ENCODE measurements at regions not wholly inside any gene's neighbourhood (a gene's known extent, or its start where the extent isn't known, plus 50 kb on each side); places are given as distances from the start of the nearest gene placed in this dataset.

DNA sequence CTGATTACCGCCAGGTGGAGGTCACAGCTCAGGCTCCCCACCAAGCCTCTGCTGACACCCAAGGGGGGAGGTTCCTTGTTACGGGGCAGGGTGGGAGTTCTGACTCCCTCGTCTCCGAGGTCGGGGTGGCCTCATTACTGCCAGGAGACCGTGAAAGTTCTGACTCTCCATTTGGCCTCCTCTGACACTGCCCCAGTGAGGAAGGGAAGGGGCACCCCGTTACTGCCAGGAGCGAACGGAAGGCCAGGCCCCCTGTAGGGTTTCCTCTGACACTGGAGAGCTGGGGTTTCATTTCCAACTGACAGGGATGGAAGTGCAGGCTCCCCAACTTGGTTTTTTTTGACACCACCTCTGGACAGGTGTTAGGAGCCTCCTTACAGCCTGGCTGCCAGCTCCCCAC lies 138.1 kb upstream of the EEPD1 start:
- Histone ChIP-seq H3K36me3 (ENCODE audit: control insufficient read depth in 1 of 2, insufficient read depth in 2 of 2, low read length in 1 of 2) (no peaks in the 10 kb centered on the region), H3K27me3 (ENCODE audit: control insufficient read depth in 1 of 2, insufficient read depth in 2 of 2, low read length in 1 of 2) (no peaks in the 10 kb centered on the region), H3K27ac (ENCODE audit: low read depth in 1 of 2, low read length in 2 of 2) (no peak overlapping the region), H3K4me1 (ENCODE audit: control insufficient read depth in 1 of 2, insufficient read depth in 2 of 2, low read length in 2 of 2) (no peaks in the 10 kb centered on the region), H3K4me3 (ENCODE audit: low read length in 2 of 2) (no peak overlapping the region), H3K9me3 (ENCODE audit: control insufficient read depth, low read length) (no peaks in the 10 kb centered on the region)
- intact Hi-C loops (cut with DNase I), result no loop called here
- ATAC-seq (ENCODE audit: low FRiP score) (no peak), DNase-seq (no peak)
- WGBS, 2 donors, result 93 to 95% methylated on average over 9 of the region's 9 CpGs

DNA sequence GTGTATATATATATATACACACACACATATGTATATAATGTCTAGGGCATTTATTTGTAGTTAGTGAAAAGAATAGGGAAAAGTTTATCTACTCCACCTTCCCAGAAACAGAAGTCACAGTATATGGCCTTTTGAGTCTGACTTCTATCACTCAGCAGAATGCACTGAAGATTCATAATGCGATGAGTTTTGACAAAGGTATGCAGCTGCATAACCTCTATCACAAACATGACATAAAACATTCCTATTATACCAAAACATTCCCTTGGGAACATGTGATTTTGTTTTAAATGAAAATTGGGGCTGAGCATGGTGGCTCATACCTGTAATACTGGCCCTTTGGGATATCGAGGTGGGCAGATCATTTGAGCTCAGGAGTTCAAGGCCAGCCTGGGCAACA lies 137.3 kb upstream of the EEPD1 start:
- no peak overlapping the region for H3K4me3 ChIP-seq (ENCODE audit: low read length in 2 of 2)
- DNase-seq, result no peak
- ATAC-seq (ENCODE audit: low FRiP score), result no peak
- intact Hi-C loops (cut with DNase I), result no loop called here
- no peak overlapping the region for H3K27ac ChIP-seq (ENCODE audit: low read depth in 1 of 2, low read length in 2 of 2)
- no peaks in the 10 kb centered on the region for H3K9me3 ChIP-seq (ENCODE audit: control insufficient read depth, low read length)
- H3K27me3 ChIP-seq (ENCODE audit: control insufficient read depth in 1 of 2, insufficient read depth in 2 of 2, low read length in 1 of 2), result no peaks in the 10 kb centered on the region
- 84 to 92% methylated on average over 2 of the region's 2 CpGs for WGBS, 2 donors
- H3K4me1 ChIP-seq (ENCODE audit: control insufficient read depth in 1 of 2, insufficient read depth in 2 of 2, low read length in 2 of 2), result no peaks in the 10 kb centered on the region
- no peaks in the 10 kb centered on the region for H3K36me3 ChIP-seq (ENCODE audit: control insufficient read depth in 1 of 2, insufficient read depth in 2 of 2, low read length in 1 of 2)

DNA sequence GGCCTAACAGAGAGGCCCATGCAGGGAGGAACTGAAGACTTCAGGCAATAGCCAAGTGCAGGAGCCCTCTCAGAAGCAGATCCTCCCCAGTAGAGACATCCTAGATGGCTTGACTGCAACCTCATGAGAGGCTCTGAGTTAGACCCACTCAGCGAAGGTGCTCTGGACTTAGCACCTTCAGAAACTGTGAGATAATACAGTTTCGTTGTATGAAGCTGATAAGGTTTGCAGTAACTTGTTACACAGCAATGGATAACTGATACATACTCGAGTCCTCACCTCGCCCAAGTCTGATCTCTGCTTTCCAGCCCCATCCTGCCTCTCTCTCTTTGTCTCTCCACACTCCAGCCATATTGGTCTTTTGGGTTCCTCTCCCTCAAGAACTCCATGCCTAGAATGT lies 136.4 kb upstream of the EEPD1 start:
- Histone ChIP-seq H3K9me3 (ENCODE audit: control insufficient read depth, low read length) (no peaks in the 10 kb centered on the region), H3K27ac (ENCODE audit: low read depth in 1 of 2, low read length in 2 of 2) (no peak overlapping the region), H3K27me3 (ENCODE audit: control insufficient read depth in 1 of 2, insufficient read depth in 2 of 2, low read length in 1 of 2) (no peaks in the 10 kb centered on the region), H3K4me3 (ENCODE audit: low read length in 2 of 2) (no peak overlapping the region), H3K4me1 (ENCODE audit: control insufficient read depth in 1 of 2, insufficient read depth in 2 of 2, low read length in 2 of 2) (no peaks in the 10 kb centered on the region), H3K36me3 (ENCODE audit: control insufficient read depth in 1 of 2, insufficient read depth in 2 of 2, low read length in 1 of 2) (no peaks in the 10 kb centered on the region)
- intact Hi-C loops (cut with DNase I), result no loop called here
- WGBS, 2 donors, result 96 to 97% methylated on average over 4 of the region's 4 CpGs
- no peak for ATAC-seq (ENCODE audit: low FRiP score)
- DNase-seq, result no peak

DNA sequence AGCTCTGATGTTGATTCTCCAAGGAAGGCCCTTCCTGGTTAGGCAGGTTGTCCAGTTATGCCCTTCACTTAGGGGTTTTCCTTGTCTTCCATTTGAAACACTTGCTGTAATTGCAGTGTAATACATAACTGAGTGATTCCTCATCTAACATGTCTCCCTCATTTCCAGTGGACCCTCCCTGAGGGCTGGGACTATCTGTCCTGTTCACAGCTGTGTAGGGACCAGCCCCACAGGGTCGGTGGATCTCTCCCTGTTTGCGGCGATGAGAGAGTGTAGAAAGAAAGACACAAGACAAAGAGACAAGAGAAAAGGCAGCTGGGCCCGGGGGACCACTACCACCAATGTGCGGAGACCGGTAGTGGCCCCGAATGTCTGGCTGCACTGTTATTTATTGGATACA lies 135.9 kb upstream of the EEPD1 start:
- Histone ChIP-seq H3K27ac (ENCODE audit: low read depth in 1 of 2, low read length in 2 of 2) (no peak overlapping the region), H3K4me1 (ENCODE audit: control insufficient read depth in 1 of 2, insufficient read depth in 2 of 2, low read length in 2 of 2) (no peaks in the 10 kb centered on the region), H3K27me3 (ENCODE audit: control insufficient read depth in 1 of 2, insufficient read depth in 2 of 2, low read length in 1 of 2) (no peaks in the 10 kb centered on the region), H3K4me3 (ENCODE audit: low read length in 2 of 2) (no peak overlapping the region), H3K36me3 (ENCODE audit: control insufficient read depth in 1 of 2, insufficient read depth in 2 of 2, low read length in 1 of 2) (no peaks in the 10 kb centered on the region), H3K9me3 (ENCODE audit: control insufficient read depth, low read length) (no peaks in the 10 kb centered on the region)
- 93 to 96% methylated on average over 6 to 7 of the region's 7 CpGs for WGBS, 2 donors
- intact Hi-C loops (cut with DNase I), result no loop called here
- ATAC-seq (ENCODE audit: low FRiP score), result no peak
- DNase-seq, result no peak

DNA sequence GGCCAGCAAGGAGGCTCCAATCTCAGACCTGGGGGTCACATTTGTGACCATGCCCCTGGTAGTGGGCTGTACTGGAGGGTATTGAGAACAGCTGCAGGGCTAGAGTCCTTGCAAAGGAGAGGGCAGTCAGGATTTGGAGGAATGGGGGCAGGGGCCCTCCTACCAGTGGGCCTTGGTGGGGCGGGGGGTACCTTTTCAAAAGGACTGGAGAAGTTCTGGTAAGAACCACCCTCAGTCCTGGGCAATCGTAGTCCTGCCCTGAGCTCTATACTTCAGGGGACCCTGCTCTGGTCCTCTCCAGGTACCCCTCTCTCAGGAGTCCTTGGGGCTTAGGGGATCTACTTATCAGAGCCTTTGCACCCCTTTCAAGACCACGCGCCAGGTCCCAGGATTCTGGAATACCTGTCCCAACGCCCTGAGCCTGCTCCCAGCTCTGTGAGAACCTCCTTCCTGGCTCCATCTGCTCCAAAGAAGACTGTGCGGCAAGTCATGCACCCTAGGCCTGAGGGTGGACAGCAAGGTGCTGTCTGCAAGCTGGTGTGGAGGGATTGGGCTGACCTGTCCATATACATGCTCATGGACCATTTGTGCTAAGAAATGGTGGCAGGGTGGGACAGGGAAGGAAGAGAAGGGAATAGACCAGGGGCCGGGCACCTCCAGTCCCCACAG lies 134.1 kb upstream of the EEPD1 start:
- H3K27me3 ChIP-seq (ENCODE audit: control insufficient read depth in 1 of 2, insufficient read depth in 2 of 2, low read length in 1 of 2), result no peaks in the 10 kb centered on the region
- H3K36me3 ChIP-seq (ENCODE audit: control insufficient read depth in 1 of 2, insufficient read depth in 2 of 2, low read length in 1 of 2), result no peaks in the 10 kb centered on the region
- intact Hi-C loops (cut with DNase I), result no loop called here
- no peaks in the 10 kb centered on the region for H3K9me3 ChIP-seq (ENCODE audit: control insufficient read depth, low read length)
- H3K27ac ChIP-seq (ENCODE audit: low read depth in 1 of 2, low read length in 2 of 2), result no peak overlapping the region
- no peak for DNase-seq
- no peaks in the 10 kb centered on the region for H3K4me1 ChIP-seq (ENCODE audit: control insufficient read depth in 1 of 2, insufficient read depth in 2 of 2, low read length in 2 of 2)
- WGBS, 2 donors, result 95 to 99% methylated on average over 7 of the region's 7 CpGs
- no peak for ATAC-seq (ENCODE audit: low FRiP score)
- H3K4me3 ChIP-seq (ENCODE audit: low read length in 2 of 2), result no peak overlapping the region

DNA sequence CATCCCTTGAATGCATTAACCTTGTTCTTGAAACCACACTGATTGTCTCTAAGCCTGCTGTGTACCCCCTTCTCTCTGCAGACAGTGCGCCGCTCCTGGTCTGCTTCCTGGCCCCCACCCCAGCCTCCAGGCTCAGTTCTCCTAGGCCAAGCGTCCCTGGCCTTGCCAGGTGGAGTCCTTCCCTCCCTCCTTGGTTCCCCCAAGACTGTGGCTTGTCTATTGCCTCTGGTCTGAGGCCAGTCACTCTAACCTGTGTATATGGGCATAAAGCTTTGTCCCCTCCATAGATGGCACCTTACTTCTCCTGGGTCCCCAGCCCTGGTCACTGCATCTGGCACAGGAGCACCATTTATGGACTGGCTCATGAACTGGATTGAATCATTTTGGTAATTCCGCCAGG lies 133.5 kb upstream of the EEPD1 start:
- H3K4me3 ChIP-seq (ENCODE audit: low read length in 2 of 2), result no peak overlapping the region
- H3K27ac ChIP-seq (ENCODE audit: low read depth in 1 of 2, low read length in 2 of 2), result no peak overlapping the region
- no peaks in the 10 kb centered on the region for H3K27me3 ChIP-seq (ENCODE audit: control insufficient read depth in 1 of 2, insufficient read depth in 2 of 2, low read length in 1 of 2)
- H3K9me3 ChIP-seq (ENCODE audit: control insufficient read depth, low read length), result no peaks in the 10 kb centered on the region
- DNase-seq, result no peak
- WGBS, 2 donors, result 94 to 97% methylated on average over 4 of the region's 4 CpGs
- intact Hi-C loops (cut with DNase I), result no loop called here
- peak; percentile 53 for ATAC-seq (ENCODE audit: low FRiP score)
- no peaks in the 10 kb centered on the region for H3K4me1 ChIP-seq (ENCODE audit: control insufficient read depth in 1 of 2, insufficient read depth in 2 of 2, low read length in 2 of 2)
- no peaks in the 10 kb centered on the region for H3K36me3 ChIP-seq (ENCODE audit: control insufficient read depth in 1 of 2, insufficient read depth in 2 of 2, low read length in 1 of 2)

DNA sequence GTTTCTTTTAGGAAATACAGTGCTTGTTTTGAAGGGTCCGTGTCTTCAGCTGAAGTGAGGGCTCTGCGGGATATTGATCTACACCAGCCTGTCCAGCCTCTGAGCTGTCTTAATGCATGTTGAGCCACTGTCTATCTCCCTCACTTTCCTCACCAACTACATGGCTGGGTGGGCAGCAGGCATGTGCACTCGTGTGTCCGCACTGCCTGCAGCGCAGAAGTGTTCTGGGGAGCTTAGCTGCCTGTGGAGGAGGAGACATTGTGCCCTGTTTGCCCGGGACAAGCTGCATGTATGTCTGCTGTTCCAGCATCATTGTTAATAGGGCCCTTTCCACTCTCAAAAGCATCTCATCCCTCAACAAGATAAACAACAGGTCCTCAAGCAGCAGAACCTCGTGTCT lies 133.1 kb upstream of the EEPD1 start:
- H3K27ac ChIP-seq (ENCODE audit: low read depth in 1 of 2, low read length in 2 of 2), result no peak overlapping the region

DNA sequence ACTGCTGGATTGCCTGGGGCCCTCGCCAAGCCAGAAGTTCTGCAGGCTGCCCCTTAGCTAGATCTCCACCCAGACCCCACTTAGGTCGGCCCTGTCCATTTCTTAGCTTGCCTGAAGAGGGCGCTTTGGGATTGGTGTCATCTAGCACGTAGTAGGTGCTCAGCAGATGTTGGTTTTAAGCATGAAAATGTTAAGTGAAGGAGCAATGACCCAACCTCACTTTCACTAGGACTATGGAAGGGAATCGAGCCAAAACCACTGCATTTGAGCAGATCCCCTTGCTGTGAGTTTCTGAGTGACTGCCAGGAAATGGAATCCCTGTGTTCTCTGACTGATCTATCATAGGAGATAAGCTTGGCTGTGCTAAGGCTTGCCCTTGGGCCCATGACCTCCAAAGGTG lies 131.7 kb upstream of the EEPD1 start:
- Histone ChIP-seq H3K4me1 (ENCODE audit: control insufficient read depth in 1 of 2, insufficient read depth in 2 of 2, low read length in 2 of 2) (no peaks in the 10 kb centered on the region), H3K36me3 (ENCODE audit: control insufficient read depth in 1 of 2, insufficient read depth in 2 of 2, low read length in 1 of 2) (no peaks in the 10 kb centered on the region), H3K9me3 (ENCODE audit: control insufficient read depth, low read length) (no peaks in the 10 kb centered on the region), H3K27me3 (ENCODE audit: control insufficient read depth in 1 of 2, insufficient read depth in 2 of 2, low read length in 1 of 2) (no peaks in the 10 kb centered on the region), H3K27ac (ENCODE audit: low read depth in 1 of 2, low read length in 2 of 2) (no peak overlapping the region), H3K4me3 (ENCODE audit: low read length in 2 of 2) (no peak overlapping the region)
- whole genome bisulfite sequencing, 2 donors, result 82 to 86% methylated on average over 5 of the region's 5 CpGs
- DNase-seq, result no peak
- intact Hi-C loops (cut with DNase I), result no loop called here
- ATAC-seq (ENCODE audit: low FRiP score), result no peak

More for the DNA sequence above, 133.1 kb upstream of the EEPD1 start:
- ATAC-seq (ENCODE audit: low FRiP score) (no peak), DNase-seq (no peak)
- Histone ChIP-seq H3K27me3 (ENCODE audit: control insufficient read depth in 1 of 2, insufficient read depth in 2 of 2, low read length in 1 of 2) (no peaks in the 10 kb centered on the region), H3K4me3 (ENCODE audit: low read length in 2 of 2) (no peak overlapping the region), H3K9me3 (ENCODE audit: control insufficient read depth, low read length) (no peaks in the 10 kb centered on the region), H3K4me1 (ENCODE audit: control insufficient read depth in 1 of 2, insufficient read depth in 2 of 2, low read length in 2 of 2) (no peaks in the 10 kb centered on the region), H3K36me3 (ENCODE audit: control insufficient read depth in 1 of 2, insufficient read depth in 2 of 2, low read length in 1 of 2) (no peaks in the 10 kb centered on the region)
- intact Hi-C loops (cut with DNase I), result no loop called here
- 68 to 72% methylated on average over 7 of the region's 7 CpGs for WGBS, 2 donors

DNA sequence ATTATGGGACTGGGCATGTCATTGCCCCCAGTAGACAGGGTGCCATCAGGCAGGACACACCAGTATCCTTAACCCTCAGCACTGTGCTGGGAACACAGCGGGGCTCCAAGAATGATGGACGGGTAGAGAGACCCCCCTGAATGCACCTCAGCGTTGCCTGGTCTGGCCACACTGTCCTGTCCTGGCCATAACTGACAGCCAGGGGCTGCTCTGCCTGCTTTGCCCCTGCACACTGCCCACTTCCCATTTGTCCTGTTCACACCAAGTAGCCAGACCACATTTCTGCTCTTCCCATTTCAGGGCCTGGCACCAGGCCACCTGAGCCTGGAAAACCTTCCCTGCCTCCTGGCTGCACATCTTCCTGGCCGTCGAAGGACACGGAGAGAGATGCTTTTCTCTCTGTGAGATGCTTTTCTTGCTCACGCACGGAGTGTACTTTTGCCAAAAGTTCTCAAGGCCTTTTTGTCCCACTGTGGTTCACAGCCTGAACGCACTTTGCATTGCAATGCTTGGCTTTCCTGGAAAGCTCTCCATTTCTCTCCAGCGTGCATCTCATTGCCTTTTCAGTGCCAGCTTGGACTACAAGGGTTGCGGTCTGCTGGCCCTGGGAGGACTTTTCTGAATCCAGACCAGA lies 131.0 kb upstream of the EEPD1 start:
- ATAC-seq (ENCODE audit: low FRiP score) (peak; percentile 26), DNase-seq (no peak)
- Histone ChIP-seq H3K36me3 (ENCODE audit: control insufficient read depth in 1 of 2, insufficient read depth in 2 of 2, low read length in 1 of 2) (no peaks in the 10 kb centered on the region), H3K4me3 (ENCODE audit: low read length in 2 of 2) (no peak overlapping the region), H3K27ac (ENCODE audit: low read depth in 1 of 2, low read length in 2 of 2) (no peak overlapping the region), H3K4me1 (ENCODE audit: control insufficient read depth in 1 of 2, insufficient read depth in 2 of 2, low read length in 2 of 2) (no peaks in the 10 kb centered on the region), H3K9me3 (ENCODE audit: control insufficient read depth, low read length) (no peaks in the 10 kb centered on the region), H3K27me3 (ENCODE audit: control insufficient read depth in 1 of 2, insufficient read depth in 2 of 2, low read length in 1 of 2) (no peaks in the 10 kb centered on the region)
- intact Hi-C loops (cut with DNase I), result no loop called here
- WGBS, 2 donors, result 38 to 46% methylated on average over 11 of the region's 11 CpGs
